ENCODE measurements at regions not wholly inside any gene's neighbourhood (a gene's known extent, or its start where the extent isn't known, plus 50 kb on each side); places are given as distances from the start of the nearest gene placed in this dataset.
A peak's percentile ranks its signal among the peaks of the same experiment; 100 is the strongest.
"Not testable (repeated sequence)": the region's sequence is repeated elsewhere in the genome, so short reads cannot be mapped to it uniquely, and the experiment has no call there.

GRCh38 chr13:32828711-32829110, 187.5 kb upstream of the KL start:
- no peak for DNase-seq

DNA sequence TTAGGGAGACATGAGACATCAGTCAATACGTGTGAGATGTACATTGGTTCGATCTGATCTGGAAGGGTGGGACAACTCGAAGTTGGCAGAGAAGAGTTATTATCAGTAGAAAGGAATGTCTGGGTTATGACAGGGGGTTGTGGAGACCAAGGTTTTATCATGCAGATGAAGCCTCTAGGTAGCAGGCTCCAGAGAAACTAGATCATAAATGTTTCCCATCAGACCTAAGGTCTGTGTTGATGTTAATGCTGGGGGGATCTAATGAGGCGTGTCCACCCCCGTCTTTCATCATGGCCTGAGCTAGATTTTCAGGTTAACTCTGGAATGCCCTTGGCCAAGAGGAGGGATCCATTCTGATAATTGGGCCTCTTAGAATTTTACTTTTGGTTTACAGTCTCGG, 187.0 kb upstream of the KL start:
- no peak for DNase-seq

- no peak for DNase-seq
Measured at GRCh38 chr13:32829676-32830335, 186.4 kb upstream of the KL start.

DNA sequence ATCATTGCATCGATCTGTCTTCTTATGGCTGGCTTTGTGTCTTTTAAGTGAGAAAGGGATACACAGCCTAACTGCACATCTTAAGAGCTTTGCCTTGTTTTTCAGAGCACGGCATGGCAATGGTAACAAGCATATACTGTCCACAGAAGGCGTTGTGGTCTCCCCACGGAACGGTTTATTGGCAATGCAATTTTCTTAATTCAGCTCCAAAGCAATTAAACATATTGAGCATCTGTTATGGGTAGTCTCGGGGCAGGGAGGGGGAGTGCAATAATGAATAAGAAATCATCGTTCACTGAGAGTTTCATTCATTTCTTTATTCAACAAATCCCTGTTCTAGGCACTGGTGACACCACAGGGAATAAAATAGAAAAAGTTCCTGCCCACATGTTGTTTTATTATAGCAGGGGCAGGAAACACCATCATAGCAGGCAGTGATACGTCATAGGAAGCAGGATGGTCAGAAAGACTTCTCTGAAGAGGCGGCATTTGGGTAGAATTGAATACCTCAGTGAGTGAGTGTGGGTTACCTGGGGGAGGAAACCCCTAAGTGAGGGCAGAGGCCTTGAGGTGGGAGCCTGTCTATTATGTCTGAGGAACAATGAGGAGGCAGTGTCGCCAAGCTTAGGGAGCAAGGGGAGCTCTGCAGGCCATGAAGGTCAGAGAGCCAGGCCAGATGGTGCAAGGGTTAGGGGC, 185.7 kb upstream of the KL start:
- no peak for DNase-seq

- DNase-seq, result peak; percentile 60 to 70
Measured at GRCh38 chr13:32837307-32837972, 178.8 kb upstream of the KL start.

- DNase-seq, result no peak
Measured at GRCh38 chr13:32837973-32838927, 178.0 kb upstream of the KL start.

- DNase-seq, result peak; percentile 27 to 59
Measured at GRCh38 chr13:32838945-32839344, 177.3 kb upstream of the KL start.

- DNase-seq, result no peak
Measured at GRCh38 chr13:32840113-32840512, 176.1 kb upstream of the KL start.

DNA sequence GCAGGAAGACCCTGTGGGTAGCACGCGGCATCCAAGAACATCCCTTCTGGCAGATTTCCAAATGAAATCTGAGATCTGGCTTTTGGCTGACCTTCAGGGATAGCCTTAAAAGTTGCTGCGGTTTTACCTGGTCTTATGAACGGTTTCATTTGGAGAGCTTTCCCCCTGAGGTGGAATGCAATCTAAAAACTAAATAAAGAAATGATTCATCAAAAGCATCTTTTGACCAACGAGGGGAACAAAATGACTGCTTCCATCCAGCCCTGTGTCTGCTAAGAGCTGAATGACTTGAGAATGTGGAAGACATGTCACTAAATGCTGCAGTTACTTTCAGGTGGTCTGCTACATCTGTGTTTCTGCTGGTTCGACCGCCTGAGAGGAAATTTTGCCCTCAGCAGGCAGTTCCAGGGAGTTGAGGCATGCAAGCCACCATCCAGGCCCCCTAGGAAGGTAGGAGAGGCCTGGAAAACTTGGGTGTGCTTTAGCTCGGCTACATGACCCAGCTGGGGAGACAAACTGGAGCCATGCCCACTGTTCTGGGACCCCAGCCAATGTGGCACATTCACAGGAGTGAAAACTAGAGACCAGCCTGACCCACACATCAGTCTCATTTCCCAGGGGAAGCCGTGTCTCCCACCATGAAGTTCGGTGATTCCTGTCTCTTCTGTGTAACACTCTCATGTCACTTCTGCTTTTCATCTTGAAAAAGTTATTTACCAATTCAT, 175.1 kb upstream of the KL start:
- DNase-seq, result no peak

- DNase-seq, result no peak
Measured at GRCh38 chr13:32845952-32846950, 170.0 kb upstream of the KL start.

GRCh38 chr13:32847976-32848375, 168.2 kb upstream of the KL start:
- DNase-seq, result not testable (repeated sequence)

DNA sequence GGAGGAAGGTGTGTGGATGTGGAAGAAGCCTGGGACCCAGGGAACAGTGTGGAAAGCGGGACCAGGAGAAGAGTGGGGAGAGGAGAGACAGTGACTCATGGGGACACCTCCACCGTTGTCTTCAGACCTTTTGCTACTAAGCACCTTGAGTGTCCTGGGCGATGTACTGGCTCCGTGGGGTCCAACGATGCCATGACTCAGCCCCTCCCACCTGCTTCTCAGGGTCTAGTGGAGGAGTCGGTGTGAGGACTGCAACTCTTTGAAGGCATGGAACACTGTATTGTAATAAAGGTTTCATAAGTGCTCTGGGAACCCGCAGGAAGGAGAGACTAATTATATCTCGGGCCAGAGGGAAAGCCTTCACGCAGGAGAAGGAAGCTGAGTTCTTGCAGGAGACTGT, 166.9 kb upstream of the KL start:
- no peak for DNase-seq

DNA sequence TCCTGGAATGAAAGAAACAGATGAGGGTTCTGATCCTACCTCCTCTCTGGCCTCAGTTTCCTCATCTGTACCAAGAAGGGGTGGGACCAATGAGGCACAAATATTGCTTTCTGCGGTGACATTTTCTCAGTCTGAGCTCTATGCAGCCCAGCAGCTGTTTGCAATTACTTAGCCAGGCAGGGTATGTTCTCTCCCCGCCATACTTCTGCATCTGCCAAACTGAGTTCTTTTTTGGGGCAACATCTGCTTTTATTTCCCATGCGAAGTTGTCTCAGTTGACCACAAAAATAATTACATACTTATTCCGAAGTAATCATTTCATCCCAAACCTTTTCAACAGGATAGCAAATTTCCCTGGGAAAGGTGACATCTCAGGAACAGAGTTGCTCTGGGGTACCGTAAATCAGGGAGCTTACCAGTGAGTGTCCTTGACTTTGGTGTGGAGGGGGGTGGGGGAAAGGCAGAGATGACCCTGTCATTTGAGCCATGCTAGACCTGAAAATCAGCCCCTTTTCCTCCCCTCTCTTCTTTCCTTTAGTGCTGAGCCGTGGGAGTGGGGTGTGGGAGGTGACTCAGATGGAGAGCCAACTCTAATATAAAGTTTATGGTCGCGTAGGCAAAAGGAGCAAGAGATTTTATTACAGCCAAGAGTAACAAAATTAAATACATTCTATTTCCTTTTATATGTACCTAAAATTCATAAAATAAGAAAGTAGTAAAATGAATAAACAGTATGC, 165.7 kb upstream of the KL start:
- no peak for DNase-seq

DNA sequence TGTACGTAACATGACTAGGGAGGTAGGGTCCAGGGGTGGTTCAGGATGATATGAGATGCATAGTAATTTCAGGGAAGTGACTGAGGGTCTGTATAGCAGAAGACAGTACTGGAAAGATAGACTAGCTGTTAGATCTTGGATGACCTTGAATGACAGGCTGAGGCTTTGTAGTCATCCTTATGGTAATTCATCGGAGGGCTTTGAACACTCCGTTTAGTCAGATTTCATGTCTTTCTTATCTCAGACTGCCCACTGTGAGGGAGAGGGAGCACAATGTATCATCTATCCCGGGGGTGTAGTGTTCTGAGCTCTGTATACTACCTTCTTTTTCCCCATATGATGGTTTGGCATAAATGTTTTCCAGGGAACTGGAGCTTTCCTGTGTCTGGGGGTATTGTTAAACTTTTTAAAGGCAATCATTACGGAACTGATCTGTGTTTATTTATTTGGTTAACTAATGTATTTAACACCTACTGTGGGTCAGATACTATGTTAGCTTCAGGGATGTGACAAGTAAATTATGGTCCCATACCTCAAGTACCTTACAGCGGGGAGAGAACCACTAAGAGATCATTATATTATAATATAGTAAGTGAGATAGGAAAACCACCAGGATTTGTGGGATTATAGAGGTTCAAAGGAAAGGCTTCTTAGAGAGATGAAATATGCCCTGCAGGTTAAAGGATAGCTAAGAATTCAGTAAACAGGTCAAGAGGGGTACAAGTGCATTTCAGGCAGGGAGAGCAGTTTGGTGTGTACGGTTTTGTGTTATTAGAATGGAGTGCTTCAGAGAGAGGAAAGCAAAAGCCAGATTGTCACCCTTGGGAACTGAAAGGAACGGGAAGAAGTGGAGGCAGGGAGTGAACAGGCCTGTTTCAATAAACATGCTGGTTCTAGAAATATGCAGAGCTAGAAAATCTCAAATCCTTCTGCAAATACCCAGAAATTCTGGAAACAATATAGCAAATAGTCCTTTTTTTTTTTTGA, 164.8 kb upstream of the KL start:
- no peak for DNase-seq

DNA sequence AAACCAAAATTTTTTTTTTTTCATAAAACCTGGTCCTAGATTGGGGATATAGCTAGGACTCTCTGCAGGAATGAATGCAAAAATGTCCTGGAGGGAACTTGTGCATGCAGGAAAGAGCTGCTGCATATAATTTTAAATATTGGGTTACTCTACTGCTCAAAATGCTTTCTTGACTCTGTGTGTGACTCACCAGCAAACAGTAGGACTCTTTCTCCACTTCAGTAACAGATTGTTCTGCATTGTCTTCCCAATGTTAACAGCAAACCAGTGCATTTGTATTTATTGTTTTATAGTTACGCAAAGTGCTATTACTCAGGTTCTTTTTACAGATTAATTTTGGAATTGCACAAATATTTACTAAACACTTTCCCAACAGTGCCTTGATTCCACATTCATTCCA, 163.7 kb upstream of the KL start:
- DNase-seq, result no peak

- DNase-seq, result no peak
Measured at GRCh38 chr13:32857077-32857476, 159.1 kb upstream of the KL start.

DNA sequence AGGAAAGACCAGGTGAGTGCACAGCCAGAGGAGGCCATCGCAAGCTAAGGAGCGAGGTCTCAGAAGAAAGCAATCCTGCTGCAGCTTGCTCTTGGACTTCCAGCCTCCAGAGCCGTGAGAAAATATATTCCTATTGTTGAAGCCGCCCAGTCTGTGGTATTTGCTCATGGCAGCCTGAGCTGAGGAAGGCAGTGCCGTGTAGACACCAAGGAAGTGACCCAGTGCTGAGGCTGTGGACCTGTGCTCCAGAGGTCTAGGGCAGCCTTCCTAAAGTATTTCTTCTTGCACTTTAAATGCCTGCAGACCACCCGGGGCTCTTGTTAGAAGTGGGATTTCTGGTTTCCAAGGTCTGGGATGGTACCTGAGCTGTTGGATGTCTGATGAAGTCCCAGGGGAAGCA, 158.5 kb upstream of the KL start:
- DNase-seq, result no peak

DNA sequence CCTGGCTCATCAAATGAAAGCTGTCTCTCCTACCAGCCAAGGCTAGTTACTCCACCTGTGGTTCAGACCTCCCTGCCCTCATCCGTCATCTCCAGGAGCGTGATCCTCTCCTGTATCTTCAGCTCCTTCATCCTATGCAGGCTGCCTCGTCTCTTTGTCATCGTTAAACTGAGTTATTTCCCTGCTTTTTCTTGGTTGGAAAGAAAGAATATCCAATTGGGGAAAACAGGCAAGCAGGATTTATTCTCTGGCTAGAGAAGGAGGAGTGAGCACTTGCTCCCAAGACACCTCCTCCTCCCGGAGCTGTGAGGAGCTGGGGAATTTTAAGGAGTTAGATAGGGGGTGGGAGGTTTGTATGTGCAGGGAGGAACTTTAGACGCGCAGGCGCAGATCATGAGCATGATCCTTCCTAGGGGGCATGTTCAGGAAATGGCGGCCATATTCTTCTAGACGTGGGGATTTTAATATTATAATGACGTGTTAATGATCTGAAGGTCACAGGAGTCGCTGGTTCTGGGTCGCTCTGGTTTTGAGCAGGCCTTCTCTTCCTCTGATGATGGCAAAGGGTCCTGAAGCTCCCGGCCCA, 156.4 kb upstream of the KL start:
- no peak for DNase-seq

DNA sequence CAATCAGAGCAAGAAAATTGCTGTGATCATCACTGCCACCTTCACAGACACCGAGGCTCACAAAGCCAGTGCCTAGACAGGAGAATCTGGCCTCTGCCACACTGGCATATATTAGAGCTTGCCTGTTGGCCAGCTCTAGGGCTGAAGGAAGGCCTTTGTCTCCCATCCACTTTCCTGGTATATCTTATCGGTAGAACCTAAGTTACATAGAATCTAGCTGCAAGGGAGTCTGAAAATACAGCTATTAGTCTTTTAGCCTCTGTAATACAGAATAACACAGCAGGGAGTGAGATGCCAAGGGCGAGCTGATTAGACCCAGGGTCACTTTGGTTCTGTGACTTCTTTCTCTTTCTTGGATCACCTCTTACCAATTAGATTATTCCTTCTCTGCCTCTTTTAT, 154.9 kb upstream of the KL start:
- DNase-seq, result no peak

Data from NCI-H526 (cell line).